Neural progenitor cell (in vitro differentiated cells): ENCODE measurements at regions not wholly inside any gene's neighbourhood (a gene's known extent, or its start where the extent isn't known, plus 50 kb on each side); places are given as distances from the start of the nearest gene placed in this dataset.
"Not testable (repeated sequence)": the region's sequence is repeated elsewhere in the genome, so short reads cannot be mapped to it uniquely, and the experiment has no call there.

Source experiments
- DNase-seq: peaks from one replicate; pipeline ENCODE4 v3.0.0-alpha.2; 2016; ENCODE audit warnings: low spot score
- H2AFZ ChIP-seq: fragments of 200-600 bp; sonication (generic); replicated peaks from 2 replicates; pipeline ENCODE4 v1.6.1; 2016; ENCODE audit warnings: antibody characterized with exemption
- H3F3A ChIP-seq: fragments of 200-600 bp; sonication (generic); 2 replicates; pipeline ENCODE4 v1.6.1; 2016; ENCODE audit warnings: antibody characterized with exemption, low read depth
- H3K27ac ChIP-seq: fragments of 200-600 bp; sonication (generic); 2 replicates; pipeline ENCODE4 v1.5.1; 2016; ENCODE audit warnings: mild to moderate bottlenecking
- H3K27me3 ChIP-seq: fragments of 200-600 bp; sonication (generic); 2 replicates; pipeline ENCODE4 v1.6.1; 2016; ENCODE audit warnings: mild to moderate bottlenecking, moderate library complexity
- H3K36me3 ChIP-seq: fragments of 200-600 bp; sonication (generic); 2 replicates; pipeline ENCODE4 v1.5.1; 2016
- H3K4me1 ChIP-seq: fragments of 200-600 bp; sonication (generic); 2 replicates; pipeline ENCODE4 v1.6.1; 2016; ENCODE audit warnings: mixed run types
- H3K4me2 ChIP-seq: fragments of 200-600 bp; sonication (generic); 2 replicates; pipeline ENCODE4 v1.6.1; 2016
- H3K4me3 ChIP-seq: fragments of 200-600 bp; sonication (generic); 2 replicates; pipeline ENCODE4 v1.5.1; 2016
- H3K79me2 ChIP-seq: fragments of 200-600 bp; sonication (generic); 2 replicates; pipeline ENCODE4 v1.6.1; 2016; ENCODE audit warnings: low read depth
- H3K9ac ChIP-seq: fragments of 200-600 bp; sonication (generic); 2 replicates; pipeline ENCODE4 v1.6.1; 2016
- H3K9me3 ChIP-seq: fragments of 200-600 bp; sonication (generic); 2 replicates; pipeline ENCODE4 v1.5.1; 2016; ENCODE audit warnings: low read depth
- H4K20me1 ChIP-seq: fragments of 200-600 bp; sonication (generic); 2 replicates; pipeline ENCODE4 v1.6.1; 2016; ENCODE audit warnings: low read depth
- H3K27ac Mint-ChIP-seq: 3 replicates; pipeline ENCODE4 v1.8.0; 2021; ENCODE audit warnings: mixed read lengths
- H3K27me3 Mint-ChIP-seq: 2 replicates; pipeline ENCODE4 v1.8.0; 2022; ENCODE audit warnings: low read depth, mild to moderate bottlenecking, inconsistent platforms, moderate library complexity, mixed read lengths; ENCODE audit not compliant: insufficient read depth
- H3K36me3 Mint-ChIP-seq: 3 replicates; pipeline ENCODE4 v1.8.0; 2021; ENCODE audit warnings: mixed read lengths
- H3K4me1 Mint-ChIP-seq: 3 replicates; pipeline ENCODE4 v1.8.0; 2021; ENCODE audit warnings: mixed read lengths
- H3K4me3 Mint-ChIP-seq: 3 replicates; pipeline ENCODE4 v1.8.0; 2021; ENCODE audit warnings: mild to moderate bottlenecking, moderate library complexity, mixed read lengths
- H3K9me3 Mint-ChIP-seq: 3 replicates; pipeline ENCODE4 v1.8.0; 2020; ENCODE audit warnings: mixed read lengths
- CTCF ChIP-seq: fragments of 200-600 bp; sonication (generic); IDR thresholded peaks from 2 replicates; pipeline ENCODE4 v1.5.1; 2017; ENCODE audit warnings: antibody characterized with exemption, mild to moderate bottlenecking
- EZH2 ChIP-seq: fragments of 200-600 bp; sonication (generic); IDR thresholded peaks from 2 replicates; pipeline ENCODE4 v1.6.1; 2017; ENCODE audit warnings: antibody characterized with exemption, mild to moderate bottlenecking, moderate library complexity
- EZH2phosphoT487 ChIP-seq: fragments of 200-600 bp; sonication (generic); IDR thresholded peaks from 2 replicates; pipeline ENCODE4 v1.6.1; 2017; ENCODE audit warnings: antibody characterized with exemption

GRCh38 chr18:62461591-62461990 is 61.2 kb upstream of the ZCCHC2 start:
- H3K4me1 Mint-ChIP-seq = no peaks in the 10 kb centered on the region
- H3K4me1 ChIP-seq = no peaks in the 10 kb centered on the region
- no peaks in the 10 kb centered on the region for H3K36me3 ChIP-seq
- no peak for DNase-seq
- H3K79me2 ChIP-seq = no peaks in the 10 kb centered on the region
- H3K27me3 Mint-ChIP-seq = peaks cover 3% of the 10 kb centered on the region
- no peaks in the 10 kb centered on the region for H3K9me3 Mint-ChIP-seq
- no peak overlapping the region for H3K4me3 Mint-ChIP-seq
- no peak overlapping the region for H2AFZ ChIP-seq
- TF ChIP-seq EZH2phosphoT487 = no peak
- no peak for TF ChIP-seq CTCF
- no peak for TF ChIP-seq EZH2
- no peaks in the 10 kb centered on the region for H3F3A ChIP-seq
- H3K27ac ChIP-seq = no peak overlapping the region
- H4K20me1 ChIP-seq = no peaks in the 10 kb centered on the region
- no peak overlapping the region for H3K4me3 ChIP-seq
- no peaks in the 10 kb centered on the region for H3K36me3 Mint-ChIP-seq
- H3K27ac Mint-ChIP-seq = no peak overlapping the region
- no peak overlapping the region for H3K9ac ChIP-seq
- no peaks in the 10 kb centered on the region for H3K27me3 ChIP-seq
- no peaks in the 10 kb centered on the region for H3K9me3 ChIP-seq
- no peak overlapping the region for H3K4me2 ChIP-seq

- Histone ChIP-seq H3F3A (no peaks in the 10 kb centered on the region), H4K20me1 (no peaks in the 10 kb centered on the region), H3K4me2 (no peak overlapping the region), H3K79me2 (no peaks in the 10 kb centered on the region), H3K4me1 (no peaks in the 10 kb centered on the region), H3K9me3 (no peaks in the 10 kb centered on the region), H3K4me3 (no peak overlapping the region), H3K9ac (no peak overlapping the region), H2AFZ (no peak overlapping the region), H3K36me3 (no peaks in the 10 kb centered on the region), H3K27me3 (no peaks in the 10 kb centered on the region), H3K27ac (no peak overlapping the region)
- Mint-ChIP-seq H3K27me3 (no peaks in the 10 kb centered on the region), H3K4me1 (no peaks in the 10 kb centered on the region), H3K9me3 (peaks cover 7% of the 10 kb centered on the region), H3K4me3 (no peak overlapping the region), H3K27ac (no peak overlapping the region), H3K36me3 (no peaks in the 10 kb centered on the region)
- TF ChIP-seq CTCF (no peak), EZH2phosphoT487 (no peak), EZH2 (no peak)
- no peak for DNase-seq
Observed at GRCh38 chr18:62464266-62464665, 58.6 kb upstream of the ZCCHC2 start.

GRCh38 chr18:62469131-62469530 is 53.7 kb upstream of the ZCCHC2 start:
- not testable (repeated sequence) for H3K4me1 ChIP-seq, H3F3A ChIP-seq, DNase-seq, H3K79me2 ChIP-seq, H3K4me3 ChIP-seq, H3K27ac ChIP-seq, H3K36me3 Mint-ChIP-seq, H4K20me1 ChIP-seq, H3K4me2 ChIP-seq, H3K27me3 ChIP-seq, H3K4me1 Mint-ChIP-seq, H3K27me3 Mint-ChIP-seq, H3K9me3 ChIP-seq, H3K4me3 Mint-ChIP-seq, H3K27ac Mint-ChIP-seq, H3K9ac ChIP-seq, H3K36me3 ChIP-seq, H2AFZ ChIP-seq
- peaks cover 12% of the 10 kb centered on the region for H3K9me3 Mint-ChIP-seq
